ENCODE measurements at regions not wholly inside any gene's neighbourhood (a gene's known extent, or its start where the extent isn't known, plus 50 kb on each side); places are given as distances from the start of the nearest gene placed in this dataset.

GRCh38 chr1:112337028-112337531 lies 58.9 kb upstream of the CTTNBP2NL start:
- H3K9me2 ChIP-seq (ENCODE audit: insufficient read depth) = no peaks in the 10 kb centered on the region
- H3K4me3 ChIP-seq = no peak overlapping the region
- peak overlapping the region; percentile 56; the same call in 1 of the 2 replicates for H2AFZ ChIP-seq
- peak; percentile 66 for DNase-seq (ENCODE audit: low spot score)
- no peaks in the 10 kb centered on the region for H3K4me1 ChIP-seq (ENCODE audit: insufficient read depth)
- Mint-ChIP-seq H3K36me3 (ENCODE audit: low read depth) (no peaks in the 10 kb centered on the region), H3K27me3 (ENCODE audit: insufficient read depth, low read depth, poor library complexity) (peaks cover 14% of the 10 kb centered on the region), H3K27ac (no peak overlapping the region), H3K9me3 (peaks cover 3% of the 10 kb centered on the region; the same call in 2 of the 3 replicates), H3K4me1 (no peaks in the 10 kb centered on the region), H3K4me3 (no peak overlapping the region)
- TF ChIP-seq JUNB (IDR thresholded peaks at IDR 0.05; ENCODE audit: unreplicated experiment) (no peak), ZNF462 (CRISPR knock-in tag; IDR thresholded peaks at IDR 0.05) (peak; percentile 82), ZNF331 (CRISPR knock-in tag; IDR thresholded peaks at IDR 0.05; ENCODE audit: low read depth) (no peak), CTCF (conservative IDR thresholded peaks at IDR 0.05; ENCODE audit: low read depth in 2 of 2) (peak; percentile 63 to 82), CREB1 (CRISPR knock-in tag; IDR thresholded peaks at IDR 0.05; ENCODE audit: low read depth) (no peak)
- H3K27me3 ChIP-seq (ENCODE audit: insufficient read depth) = no peaks in the 10 kb centered on the region
- no peak overlapping the region for H3K27ac ChIP-seq (ENCODE audit: low read depth)
- no peaks in the 10 kb centered on the region for H4K20me1 ChIP-seq (replicated peaks; ENCODE audit: insufficient read depth)
- H3K4me2 ChIP-seq = no peak overlapping the region
- no peaks in the 10 kb centered on the region for H3K79me2 ChIP-seq (replicated peaks; ENCODE audit: insufficient read depth)
- no peaks in the 10 kb centered on the region for H3F3A ChIP-seq (replicated peaks; ENCODE audit: low read depth)
- H3K36me3 ChIP-seq (ENCODE audit: insufficient read depth) = no peaks in the 10 kb centered on the region
- ATAC-seq = peak; percentile 88
